Fibroblast of mammary gland (primary cell): ENCODE measurements at regions not wholly inside any gene's neighbourhood (a gene's known extent, or its start where the extent isn't known, plus 50 kb on each side); places are given as distances from the start of the nearest gene placed in this dataset.
A peak's percentile ranks its signal among the peaks of the same experiment; 100 is the strongest.

Experiments
- DNase-seq: peaks from one replicate; pipeline ENCODE4 v3.0.0-alpha.2; 2010; ENCODE audit warnings: low read depth
- H3K4me3 ChIP-seq: 2 replicates; pipeline ENCODE4 v1.5.1; 2011; ENCODE audit warnings: low read depth, mild to moderate bottlenecking, low read length, moderate library complexity; ENCODE audit not compliant: control insufficient read depth
- TF ChIP-seq, protein P1 (sequence below): conservative IDR thresholded peaks from 2 replicates; pipeline ENCODE4 v1.5.1; 2011; ENCODE audit warnings: low read depth, low read length, inconsistent platforms; ENCODE audit not compliant: control insufficient read depth, insufficient read depth

DNA sequence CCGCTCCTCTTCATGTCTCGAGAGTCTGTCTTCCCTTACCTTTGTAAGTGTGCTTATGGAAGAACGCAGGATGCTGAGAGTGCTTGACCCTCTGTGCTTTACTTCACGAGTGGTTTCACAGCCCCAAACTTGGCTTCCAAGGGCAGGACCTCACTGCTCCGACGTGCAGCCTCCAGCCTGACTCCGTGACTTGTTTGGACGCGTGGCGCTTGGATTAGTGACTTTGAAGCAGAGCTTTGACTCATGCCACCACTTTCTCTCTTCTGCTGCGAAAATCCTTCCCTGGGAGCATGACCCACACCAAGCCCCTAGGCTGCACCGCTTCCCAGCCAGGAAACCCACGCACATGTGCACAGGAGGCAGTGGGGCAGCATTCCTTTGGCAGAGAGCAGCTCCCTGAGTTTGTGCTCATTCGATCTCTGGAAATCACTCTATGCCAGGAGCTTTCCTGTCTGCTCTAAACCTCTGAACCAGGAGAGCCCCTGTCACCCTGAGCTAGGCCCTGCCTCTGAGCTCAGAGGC, 207.8 kb upstream of the HS6ST1 start:
- DNase-seq: no peak
- TF ChIP-seq, protein P1, sequence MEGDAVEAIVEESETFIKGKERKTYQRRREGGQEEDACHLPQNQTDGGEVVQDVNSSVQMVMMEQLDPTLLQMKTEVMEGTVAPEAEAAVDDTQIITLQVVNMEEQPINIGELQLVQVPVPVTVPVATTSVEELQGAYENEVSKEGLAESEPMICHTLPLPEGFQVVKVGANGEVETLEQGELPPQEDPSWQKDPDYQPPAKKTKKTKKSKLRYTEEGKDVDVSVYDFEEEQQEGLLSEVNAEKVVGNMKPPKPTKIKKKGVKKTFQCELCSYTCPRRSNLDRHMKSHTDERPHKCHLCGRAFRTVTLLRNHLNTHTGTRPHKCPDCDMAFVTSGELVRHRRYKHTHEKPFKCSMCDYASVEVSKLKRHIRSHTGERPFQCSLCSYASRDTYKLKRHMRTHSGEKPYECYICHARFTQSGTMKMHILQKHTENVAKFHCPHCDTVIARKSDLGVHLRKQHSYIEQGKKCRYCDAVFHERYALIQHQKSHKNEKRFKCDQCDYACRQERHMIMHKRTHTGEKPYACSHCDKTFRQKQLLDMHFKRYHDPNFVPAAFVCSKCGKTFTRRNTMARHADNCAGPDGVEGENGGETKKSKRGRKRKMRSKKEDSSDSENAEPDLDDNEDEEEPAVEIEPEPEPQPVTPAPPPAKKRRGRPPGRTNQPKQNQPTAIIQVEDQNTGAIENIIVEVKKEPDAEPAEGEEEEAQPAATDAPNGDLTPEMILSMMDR: no peak

DNA sequence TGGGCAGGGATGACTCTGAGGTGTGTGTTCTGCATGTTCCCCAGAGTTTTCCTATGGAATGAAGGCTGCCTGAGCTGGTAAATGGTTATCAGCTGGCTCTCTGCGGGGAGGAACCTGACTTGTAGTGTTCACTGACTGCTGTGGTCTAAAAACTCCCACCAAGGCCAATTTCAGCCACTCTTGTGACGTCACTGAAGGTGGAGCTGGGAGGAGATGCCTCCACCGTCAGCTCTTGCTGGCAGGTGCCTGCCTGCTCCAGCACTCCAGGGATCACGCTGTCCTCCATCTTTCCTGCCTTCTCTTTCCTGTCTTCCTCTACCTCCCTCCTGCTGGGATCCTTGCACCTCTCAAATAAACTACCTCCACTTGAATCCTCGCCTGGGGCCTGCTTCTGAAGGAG, 209.5 kb upstream of the HS6ST1 start:
- no peak overlapping the region for H3K4me3 ChIP-seq
- TF ChIP-seq, protein P1: no peak
- DNase-seq: no peak

More for the DNA sequence above, 207.8 kb upstream of the HS6ST1 start:
- H3K4me3 ChIP-seq: no peak overlapping the region

DNA sequence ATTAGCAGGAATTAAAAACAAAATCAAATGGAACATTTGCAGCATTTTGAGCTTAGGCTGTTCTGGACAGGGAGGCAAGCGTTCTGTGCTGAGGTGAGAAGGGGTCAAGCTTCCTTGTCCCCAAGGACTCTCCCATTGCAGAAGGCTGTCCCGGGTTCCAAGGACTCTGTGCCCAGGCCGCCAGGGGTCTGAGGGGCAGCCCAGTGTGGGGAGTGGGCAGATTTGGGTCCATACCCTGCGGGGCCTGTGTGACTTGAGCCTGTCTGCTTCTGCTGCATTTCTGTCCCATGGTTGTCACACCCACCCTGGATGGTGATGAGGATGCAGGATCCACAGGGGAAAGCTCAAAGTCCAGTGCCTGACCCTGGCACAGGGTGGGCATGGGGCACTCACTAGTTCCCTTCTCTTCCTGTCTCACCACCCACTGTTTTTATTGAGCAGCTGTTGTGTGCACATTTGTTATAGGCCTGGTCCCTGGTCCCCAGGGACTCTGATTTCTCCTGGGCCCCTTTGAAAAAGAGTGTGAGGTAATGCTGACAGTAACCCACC, 211.4 kb upstream of the HS6ST1 start:
- no peak for DNase-seq
- TF ChIP-seq, protein P1: no peak
- no peak overlapping the region for H3K4me3 ChIP-seq

DNA sequence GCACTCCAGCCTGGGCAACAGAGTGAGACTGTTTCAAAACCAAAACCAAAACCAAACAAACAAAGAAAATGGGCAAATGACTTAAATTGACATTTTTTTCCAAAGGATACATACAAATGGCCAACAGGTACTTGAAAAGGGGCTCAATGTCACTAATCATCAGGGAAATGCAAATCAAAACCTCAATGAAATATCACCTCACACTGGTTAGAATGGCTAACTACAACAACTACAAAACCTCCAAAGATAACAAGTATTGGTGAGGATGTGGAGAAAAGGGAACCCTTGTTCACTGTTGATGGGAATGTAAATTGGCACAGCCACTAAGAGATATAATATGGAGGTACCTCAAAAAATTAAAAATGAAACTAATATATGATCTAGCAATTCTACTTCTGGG, 213.2 kb upstream of the HS6ST1 start:
- no peak overlapping the region for H3K4me3 ChIP-seq
- TF ChIP-seq, protein P1: peak; percentile 29
- peak; percentile 25 for DNase-seq

DNA sequence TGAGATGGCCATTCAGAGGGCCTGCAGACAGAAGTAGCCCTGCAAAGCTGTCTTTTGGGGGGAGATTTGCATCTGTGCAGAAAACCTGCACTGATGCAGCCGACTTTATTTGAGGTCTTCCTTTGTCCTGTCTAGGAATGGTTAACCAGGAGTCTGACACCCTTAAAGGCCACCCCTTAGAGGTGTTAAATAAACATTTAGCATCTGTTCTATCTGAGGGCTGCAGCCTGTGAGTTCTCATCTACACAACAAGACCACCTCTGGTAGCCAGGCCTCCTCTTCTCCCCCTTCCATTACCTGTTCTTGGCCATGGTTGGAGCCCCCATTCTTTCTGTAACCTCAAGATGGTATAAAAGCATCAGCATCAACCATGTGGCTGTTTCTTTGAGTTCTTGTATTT, 214.4 kb upstream of the HS6ST1 start:
- no peak overlapping the region for H3K4me3 ChIP-seq
- TF ChIP-seq, protein P1: no peak
- no peak for DNase-seq

DNA sequence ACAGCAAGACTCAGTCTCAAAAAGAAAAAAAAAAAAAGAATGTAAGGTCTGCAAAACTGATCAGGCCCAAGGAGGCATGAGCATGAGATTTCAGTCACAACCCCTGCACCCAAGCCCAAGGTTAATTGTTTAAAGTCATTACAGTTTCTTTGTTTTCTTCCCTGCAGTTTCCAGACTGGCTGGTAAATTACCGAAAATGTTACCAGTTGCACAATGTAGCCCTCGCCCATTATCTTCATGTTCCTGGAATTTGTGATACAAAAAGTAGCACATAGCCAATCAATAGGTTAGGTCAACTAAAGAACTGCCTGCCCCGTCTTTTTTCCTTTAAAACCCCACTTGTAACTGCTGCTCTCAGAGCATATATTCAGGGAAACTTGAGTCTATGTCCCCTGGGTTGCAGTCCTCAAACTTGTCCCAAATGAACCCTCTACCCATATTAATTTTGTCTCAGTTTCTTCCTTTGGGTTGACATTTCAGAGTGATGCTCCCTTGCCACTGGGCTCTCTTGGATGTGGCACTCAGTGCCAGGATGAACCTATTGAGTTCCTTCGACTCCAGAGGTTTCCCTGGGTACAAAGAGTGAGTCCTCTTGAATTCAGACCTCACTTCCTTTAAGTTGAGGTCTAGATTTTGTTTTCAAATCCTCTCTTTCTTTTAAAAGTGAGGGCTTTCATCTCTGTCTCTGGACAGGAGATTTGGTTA, 216.2 kb upstream of the HS6ST1 start:
- DNase-seq: no peak
- TF ChIP-seq, protein P1: no peak
- no peak overlapping the region for H3K4me3 ChIP-seq
